ENCODE measurements at regions not wholly inside any gene's neighbourhood (a gene's known extent, or its start where the extent isn't known, plus 50 kb on each side); places are given as distances from the start of the nearest gene placed in this dataset.
A peak's percentile ranks its signal among the peaks of the same experiment; 100 is the strongest.

DNA sequence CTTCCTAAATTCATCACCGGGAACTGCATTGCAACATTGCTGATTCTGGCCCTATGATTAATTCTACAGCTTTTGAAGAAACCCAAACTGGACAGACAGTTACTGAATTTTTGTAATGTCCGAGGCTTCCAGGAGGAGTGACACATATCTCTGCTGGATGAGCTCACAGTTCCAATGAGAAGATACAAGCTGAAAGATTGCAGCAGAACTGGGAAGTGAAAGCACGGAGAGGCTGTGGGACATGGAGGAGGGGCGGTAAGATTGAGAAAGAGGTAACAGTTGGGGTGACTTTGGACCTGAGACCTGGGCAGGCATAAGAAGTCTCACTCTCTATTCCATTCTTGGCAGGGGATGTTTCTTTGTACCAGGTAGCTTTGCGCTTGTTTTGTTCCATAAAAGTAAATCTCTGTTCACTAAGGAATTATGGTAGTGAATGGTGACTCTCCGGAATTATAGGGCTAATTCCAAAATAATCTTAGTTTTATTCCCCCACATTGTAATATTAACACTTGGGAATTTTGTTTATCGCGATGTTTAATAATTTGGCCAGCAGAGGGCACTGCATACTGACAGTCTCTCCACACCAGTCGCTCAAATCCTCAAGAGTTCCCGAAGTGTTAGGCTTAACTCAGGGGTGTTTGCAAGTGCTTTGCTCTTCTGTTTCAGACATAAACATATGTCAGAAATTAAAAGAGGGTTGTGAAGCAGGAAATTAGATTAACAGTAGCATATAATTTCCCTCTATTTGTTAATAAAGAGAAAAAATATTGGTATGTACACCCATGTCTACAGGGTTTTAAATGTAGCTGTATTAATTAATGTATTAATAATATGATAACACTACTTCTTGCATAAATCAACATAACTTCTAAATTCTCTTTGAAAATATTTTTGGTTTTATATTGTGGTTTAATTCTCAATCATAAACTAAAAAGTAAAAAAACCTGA, 201.4 kb downstream of the SOCS6 start:
- WGBS = 18% methylated on average over 10 of the region's 10 CpGs
- no peak overlapping the region for H3K4me3 ChIP-seq
- DNase-seq (ENCODE audit: low spot score in 2 of 2) = no peak

DNA sequence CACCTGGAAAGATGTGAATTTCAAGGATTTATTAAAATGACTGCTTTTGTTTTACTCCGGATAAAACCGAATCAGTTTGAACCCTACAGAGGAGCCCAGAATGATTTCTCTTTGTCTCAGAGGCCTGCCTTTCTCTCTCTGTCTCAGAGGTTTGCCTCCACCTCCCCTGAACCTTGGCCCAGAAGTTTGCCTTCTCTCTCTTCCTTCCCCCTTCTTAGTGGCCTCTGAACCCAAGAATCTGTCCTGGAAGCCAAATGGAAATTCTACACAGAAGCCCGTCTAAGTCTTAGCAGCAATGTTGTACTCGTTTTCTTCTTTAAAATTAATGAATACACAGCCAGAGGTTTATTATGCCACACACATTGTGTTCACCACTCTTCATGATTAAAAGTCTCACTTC, 200.7 kb downstream of the SOCS6 start:
- 35% methylated on average over 4 of the region's 4 CpGs for WGBS

More for the DNA sequence above, 201.4 kb downstream of the SOCS6 start:
- no peaks in the 10 kb centered on the region for H3K36me3 ChIP-seq
- no peaks in the 10 kb centered on the region for H3K9me3 ChIP-seq
- no peaks in the 10 kb centered on the region for H3K4me1 ChIP-seq
- H3K27me3 ChIP-seq = no peaks in the 10 kb centered on the region
- H3K27ac ChIP-seq = no peak overlapping the region
- TF ChIP-seq, protein P1, sequence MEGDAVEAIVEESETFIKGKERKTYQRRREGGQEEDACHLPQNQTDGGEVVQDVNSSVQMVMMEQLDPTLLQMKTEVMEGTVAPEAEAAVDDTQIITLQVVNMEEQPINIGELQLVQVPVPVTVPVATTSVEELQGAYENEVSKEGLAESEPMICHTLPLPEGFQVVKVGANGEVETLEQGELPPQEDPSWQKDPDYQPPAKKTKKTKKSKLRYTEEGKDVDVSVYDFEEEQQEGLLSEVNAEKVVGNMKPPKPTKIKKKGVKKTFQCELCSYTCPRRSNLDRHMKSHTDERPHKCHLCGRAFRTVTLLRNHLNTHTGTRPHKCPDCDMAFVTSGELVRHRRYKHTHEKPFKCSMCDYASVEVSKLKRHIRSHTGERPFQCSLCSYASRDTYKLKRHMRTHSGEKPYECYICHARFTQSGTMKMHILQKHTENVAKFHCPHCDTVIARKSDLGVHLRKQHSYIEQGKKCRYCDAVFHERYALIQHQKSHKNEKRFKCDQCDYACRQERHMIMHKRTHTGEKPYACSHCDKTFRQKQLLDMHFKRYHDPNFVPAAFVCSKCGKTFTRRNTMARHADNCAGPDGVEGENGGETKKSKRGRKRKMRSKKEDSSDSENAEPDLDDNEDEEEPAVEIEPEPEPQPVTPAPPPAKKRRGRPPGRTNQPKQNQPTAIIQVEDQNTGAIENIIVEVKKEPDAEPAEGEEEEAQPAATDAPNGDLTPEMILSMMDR (IDR thresholded peaks at IDR 0.05) = peak; percentile 32 to 43
- TF ChIP-seq POLR2A (IDR thresholded peaks at IDR 0.05) = no peak

DNA sequence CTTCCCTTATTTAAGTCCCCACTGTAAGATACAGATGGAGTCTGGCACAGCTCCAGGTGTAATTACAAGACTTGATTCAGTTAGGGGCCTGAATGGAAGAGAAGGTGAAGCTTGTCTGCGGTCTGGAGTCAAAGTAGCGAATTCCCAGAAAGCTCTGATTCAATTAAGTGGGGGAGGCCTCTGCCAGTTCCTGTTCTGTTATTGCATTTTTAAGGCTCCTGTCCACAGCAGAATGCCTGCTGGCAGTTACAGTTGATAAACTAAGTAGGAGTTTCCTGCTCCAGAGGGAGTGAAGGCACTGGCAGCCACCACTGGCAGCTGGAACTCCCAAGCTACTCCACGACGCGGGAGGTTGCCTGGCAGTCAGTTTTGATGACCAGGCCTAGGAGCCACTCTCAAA, 181.1 kb downstream of the SOCS6 start:
- no peaks in the 10 kb centered on the region for H3K4me1 ChIP-seq
- DNase-seq (ENCODE audit: low spot score in 2 of 2) = no peak
- H3K27ac ChIP-seq = no peak overlapping the region
- TF ChIP-seq POLR2AphosphoS5 (IDR thresholded peaks at IDR 0.05) = no peak
- no peak for TF ChIP-seq POLR2A (IDR thresholded peaks at IDR 0.05)
- TF ChIP-seq EP300 (IDR thresholded peaks at IDR 0.05) = no peak
- TF ChIP-seq, protein P1 (IDR thresholded peaks at IDR 0.05) = no peak
- no peak overlapping the region for H3K4me3 ChIP-seq
- no peaks in the 10 kb centered on the region for H3K9me3 ChIP-seq
- 48% methylated on average over 5 of the region's 5 CpGs for WGBS
- no peaks in the 10 kb centered on the region for H3K36me3 ChIP-seq
- no peaks in the 10 kb centered on the region for H3K27me3 ChIP-seq

More for the DNA sequence above, 200.7 kb downstream of the SOCS6 start:
- no peak overlapping the region for H3K27ac ChIP-seq
- H3K4me3 ChIP-seq = no peak overlapping the region
- no peak for TF ChIP-seq POLR2AphosphoS5 (IDR thresholded peaks at IDR 0.05)
- TF ChIP-seq EP300 (IDR thresholded peaks at IDR 0.05) = no peak
- TF ChIP-seq, protein P1 (IDR thresholded peaks at IDR 0.05) = no peak
- TF ChIP-seq POLR2A (IDR thresholded peaks at IDR 0.05) = no peak
- no peaks in the 10 kb centered on the region for H3K9me3 ChIP-seq
- DNase-seq (ENCODE audit: low spot score in 2 of 2) = no peak
- H3K27me3 ChIP-seq = no peaks in the 10 kb centered on the region
- H3K4me1 ChIP-seq = no peaks in the 10 kb centered on the region
- H3K36me3 ChIP-seq = no peaks in the 10 kb centered on the region

DNA sequence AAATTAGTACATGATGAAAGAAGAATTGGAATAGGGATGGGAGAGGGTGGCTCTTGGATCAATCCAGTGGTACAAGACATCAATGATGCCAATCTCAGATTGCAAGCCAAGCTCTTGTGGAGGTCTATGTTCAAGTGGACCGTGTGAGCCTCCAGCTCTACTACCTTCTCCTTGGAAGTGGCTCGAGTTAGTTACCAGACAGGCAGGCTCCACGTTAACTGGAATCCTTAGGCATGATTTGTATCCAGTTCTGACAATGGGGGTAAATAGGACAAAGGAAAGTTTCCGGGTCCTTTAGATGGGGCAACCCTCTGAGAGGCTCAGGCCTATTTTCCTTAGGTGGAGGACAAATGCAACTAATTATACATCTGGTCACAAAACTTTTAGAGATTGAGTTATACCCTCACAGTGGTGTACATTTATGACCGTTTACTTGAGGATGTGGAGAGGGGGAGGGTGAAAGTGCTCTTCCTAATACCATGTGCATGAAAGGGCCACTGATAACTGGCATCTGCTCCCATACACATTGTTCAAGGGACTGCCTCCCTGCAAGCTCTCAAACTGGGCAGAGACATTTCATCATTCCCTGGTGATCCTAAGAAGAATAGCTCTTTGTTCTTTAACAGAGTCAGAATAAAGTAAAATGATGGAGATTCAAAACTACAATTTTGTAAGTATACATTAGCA, 180.2 kb downstream of the SOCS6 start:
- Histone ChIP-seq H3K27me3 (no peaks in the 10 kb centered on the region), H3K4me1 (peaks cover 6% of the 10 kb centered on the region), H3K4me3 (no peak overlapping the region), H3K9me3 (no peaks in the 10 kb centered on the region), H3K27ac (no peak overlapping the region), H3K36me3 (no peaks in the 10 kb centered on the region)
- TF ChIP-seq, protein P1 (IDR thresholded peaks at IDR 0.05) = no peak
- TF ChIP-seq EP300 (IDR thresholded peaks at IDR 0.05) = no peak
- TF ChIP-seq POLR2AphosphoS5 (IDR thresholded peaks at IDR 0.05) = no peak
- no peak for TF ChIP-seq POLR2A (IDR thresholded peaks at IDR 0.05)
- WGBS = 78% methylated on average over 5 of the region's 5 CpGs
- no peak for DNase-seq (ENCODE audit: low spot score in 2 of 2)

Measured in suprapubic skin (tissue), 4 donors.